Epithelial cell of proximal tubule (primary cell): ENCODE measurements at regions not wholly inside any gene's neighbourhood (a gene's known extent, or its start where the extent isn't known, plus 50 kb on each side); places are given as distances from the start of the nearest gene placed in this dataset.

Experiments
- DNase-seq: peaks from one replicate; pipeline ENCODE4 v3.0.0-alpha.2; 2011; ENCODE audit warnings: low read depth
- H3K4me3 ChIP-seq: 2 replicates; pipeline ENCODE4 v1.5.1; 2011; ENCODE audit warnings: low read depth, mild to moderate bottlenecking, low read length
- TF ChIP-seq, protein P1 (sequence below): conservative IDR thresholded peaks from 2 replicates; pipeline ENCODE4 v1.5.1; 2012; ENCODE audit warnings: low read depth, mild to moderate bottlenecking, low read length

DNA sequence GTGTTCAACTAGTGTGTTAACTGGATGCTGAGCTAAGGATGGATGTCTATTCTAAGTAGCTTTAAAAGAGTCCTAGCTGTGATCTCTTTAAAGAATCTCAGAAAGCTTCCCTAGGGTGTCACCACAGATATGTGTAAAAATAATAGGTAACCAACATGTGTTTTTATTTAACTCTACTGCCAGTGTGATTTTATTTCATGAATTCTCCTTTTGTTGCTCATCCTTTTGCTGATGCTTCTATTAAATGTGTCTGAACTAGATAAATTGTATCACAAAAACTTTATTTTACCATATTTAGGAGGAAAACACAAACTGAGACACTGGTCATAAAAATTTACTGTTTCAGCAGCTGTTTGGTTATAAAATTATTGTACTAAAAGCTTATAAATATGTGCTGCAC is 809.4 kb upstream of the CITED2 start:
- TF ChIP-seq, protein P1, sequence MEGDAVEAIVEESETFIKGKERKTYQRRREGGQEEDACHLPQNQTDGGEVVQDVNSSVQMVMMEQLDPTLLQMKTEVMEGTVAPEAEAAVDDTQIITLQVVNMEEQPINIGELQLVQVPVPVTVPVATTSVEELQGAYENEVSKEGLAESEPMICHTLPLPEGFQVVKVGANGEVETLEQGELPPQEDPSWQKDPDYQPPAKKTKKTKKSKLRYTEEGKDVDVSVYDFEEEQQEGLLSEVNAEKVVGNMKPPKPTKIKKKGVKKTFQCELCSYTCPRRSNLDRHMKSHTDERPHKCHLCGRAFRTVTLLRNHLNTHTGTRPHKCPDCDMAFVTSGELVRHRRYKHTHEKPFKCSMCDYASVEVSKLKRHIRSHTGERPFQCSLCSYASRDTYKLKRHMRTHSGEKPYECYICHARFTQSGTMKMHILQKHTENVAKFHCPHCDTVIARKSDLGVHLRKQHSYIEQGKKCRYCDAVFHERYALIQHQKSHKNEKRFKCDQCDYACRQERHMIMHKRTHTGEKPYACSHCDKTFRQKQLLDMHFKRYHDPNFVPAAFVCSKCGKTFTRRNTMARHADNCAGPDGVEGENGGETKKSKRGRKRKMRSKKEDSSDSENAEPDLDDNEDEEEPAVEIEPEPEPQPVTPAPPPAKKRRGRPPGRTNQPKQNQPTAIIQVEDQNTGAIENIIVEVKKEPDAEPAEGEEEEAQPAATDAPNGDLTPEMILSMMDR: no peak
- H3K4me3 ChIP-seq: no peak overlapping the region
- DNase-seq: no peak

GRCh38 chr6:140182821-140183220 is 808.4 kb upstream of the CITED2 start:
- DNase-seq: no peak
- no peak overlapping the region for H3K4me3 ChIP-seq
- TF ChIP-seq, protein P1: no peak

- H3K4me3 ChIP-seq: no peak overlapping the region
- TF ChIP-seq, protein P1: no peak
- no peak for DNase-seq
These were observed 807.4 kb upstream of the CITED2 start for GRCh38 chr6:140181876-140182275.

GRCh38 chr6:140180306-140180705 is 805.9 kb upstream of the CITED2 start:
- no peak overlapping the region for H3K4me3 ChIP-seq
- TF ChIP-seq, protein P1: no peak
- no peak for DNase-seq

DNA sequence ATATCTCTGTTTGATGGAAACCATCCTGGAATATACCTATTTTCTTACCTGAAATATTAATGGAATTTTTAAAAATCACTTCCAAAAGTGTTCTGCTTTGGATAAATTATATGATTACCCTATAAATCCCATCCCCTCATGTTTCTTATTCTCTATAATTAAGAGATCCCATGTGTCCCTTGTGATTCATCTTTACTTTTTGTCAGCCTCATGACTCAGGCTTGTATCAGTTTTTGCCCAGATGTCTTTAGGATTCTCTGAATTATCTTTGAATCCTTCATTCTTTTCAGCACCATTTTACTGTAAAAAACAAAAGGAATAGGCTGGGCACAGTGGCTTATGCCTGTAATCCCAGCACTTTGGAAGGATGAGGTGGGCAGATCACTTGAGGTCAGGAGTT is 804.5 kb upstream of the CITED2 start:
- no peak overlapping the region for H3K4me3 ChIP-seq
- DNase-seq: no peak

DNA sequence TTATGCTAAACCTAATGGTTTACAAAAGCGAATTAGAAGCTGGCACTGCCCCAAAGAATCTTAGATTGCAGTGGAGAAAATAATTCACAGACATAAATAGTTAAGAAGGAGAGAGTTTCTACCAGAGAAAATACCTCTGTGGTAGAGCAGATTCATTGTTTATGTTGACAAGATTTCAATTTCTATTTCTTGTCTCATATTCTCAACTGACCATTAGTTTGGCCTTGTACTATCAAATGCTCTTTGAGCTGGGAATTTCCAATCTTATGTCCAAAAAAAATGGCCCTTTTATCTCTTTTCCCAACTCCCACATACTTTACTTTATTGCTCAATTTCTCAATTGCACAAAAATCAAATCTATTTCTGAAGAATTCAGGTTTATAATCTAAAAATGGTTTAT is 804.1 kb upstream of the CITED2 start:
- no peak overlapping the region for H3K4me3 ChIP-seq
- TF ChIP-seq, protein P1: no peak
- DNase-seq: no peak

More for the DNA sequence above, 804.5 kb upstream of the CITED2 start:
- TF ChIP-seq, protein P1: no peak

DNA sequence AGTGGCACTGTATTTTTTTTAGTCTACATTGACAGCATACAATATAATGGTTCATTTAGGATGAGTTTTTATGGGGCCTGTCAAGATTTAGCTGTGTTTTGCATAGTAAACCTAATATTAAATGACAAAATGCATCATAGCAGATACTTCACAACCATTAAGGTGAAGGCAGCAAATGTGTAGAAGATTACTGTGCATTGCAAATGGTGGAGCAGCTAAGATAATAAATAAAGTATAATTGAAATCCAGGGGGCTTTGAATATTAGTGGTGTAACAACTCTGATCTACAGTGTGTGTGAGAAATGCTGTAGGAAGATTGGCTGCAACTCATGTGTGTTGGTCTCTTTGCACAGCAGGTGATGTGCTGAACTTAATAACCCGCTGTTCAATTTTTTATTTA is 801.9 kb upstream of the CITED2 start:
- H3K4me3 ChIP-seq: no peak overlapping the region
- TF ChIP-seq, protein P1: no peak
- DNase-seq: no peak
